CD1c-positive myeloid dendritic cell (primary cell): ENCODE measurements at regions not wholly inside any gene's neighbourhood (a gene's known extent, or its start where the extent isn't known, plus 50 kb on each side); places are given as distances from the start of the nearest gene placed in this dataset.
"Not testable (repeated sequence)": the region's sequence is repeated elsewhere in the genome, so short reads cannot be mapped to it uniquely, and the experiment has no call there.

ENCODE experiments used
- DNase-seq: peaks from one replicate; pipeline ENCODE4 v3.0.0-alpha.2; 2016; ENCODE audit errors: extremely low spot score

- no peak for DNase-seq
Observed at GRCh38 chr1:29603622-29604021, 367.3 kb downstream of the PTPRU start.

- DNase-seq, result no peak
Observed at GRCh38 chr1:29602203-29602602, 365.9 kb downstream of the PTPRU start.

GRCh38 chr1:29601021-29601420 is 364.7 kb downstream of the PTPRU start:
- DNase-seq, result no peak

GRCh38 chr1:29599826-29600225 is 363.5 kb downstream of the PTPRU start:
- DNase-seq, result no peak

GRCh38 chr1:29599071-29599470 is 362.7 kb downstream of the PTPRU start:
- DNase-seq, result no peak

- DNase-seq, result no peak
Observed at GRCh38 chr1:29597861-29598260, 361.5 kb downstream of the PTPRU start.

GRCh38 chr1:29593601-29594382 is 357.5 kb downstream of the PTPRU start:
- DNase-seq, result no peak

GRCh38 chr1:29592731-29593130 is 356.4 kb downstream of the PTPRU start:
- DNase-seq, result no peak

- no peak for DNase-seq
Observed at GRCh38 chr1:29592261-29592615, 355.9 kb downstream of the PTPRU start.

GRCh38 chr1:29591601-29592260 is 355.4 kb downstream of the PTPRU start:
- DNase-seq, result no peak

- no peak for DNase-seq
Observed at GRCh38 chr1:29590583-29591565, 354.6 kb downstream of the PTPRU start.

- DNase-seq, result not testable (repeated sequence)
Observed at GRCh38 chr1:29589716-29590115, 353.4 kb downstream of the PTPRU start.

GRCh38 chr1:29586991-29587745 is 350.8 kb downstream of the PTPRU start:
- no peak for DNase-seq

GRCh38 chr1:29586215-29586614 is 349.9 kb downstream of the PTPRU start:
- DNase-seq, result no peak

GRCh38 chr1:29585656-29586055 is 349.3 kb downstream of the PTPRU start:
- no peak for DNase-seq

- no peak for DNase-seq
Observed at GRCh38 chr1:29585201-29585600, 348.9 kb downstream of the PTPRU start.

- DNase-seq, result no peak
Observed at GRCh38 chr1:29584776-29585175, 348.5 kb downstream of the PTPRU start.

- no peak for DNase-seq
Observed at GRCh38 chr1:29584362-29584761, 348.0 kb downstream of the PTPRU start.

- no peak for DNase-seq
Observed at GRCh38 chr1:29583727-29584126, 347.4 kb downstream of the PTPRU start.

- DNase-seq, result no peak
Observed at GRCh38 chr1:29581256-29581655, 344.9 kb downstream of the PTPRU start.

- no peak for DNase-seq
Observed at GRCh38 chr1:29579821-29580425, 343.6 kb downstream of the PTPRU start.
